HepG2 (cell line): ENCODE measurements at regions not wholly inside any gene's neighbourhood (a gene's known extent, or its start where the extent isn't known, plus 50 kb on each side); places are given as distances from the start of the nearest gene placed in this dataset.

Source experiments
- ATF7-NPFF ChIP-seq: sonication (generic); formaldehyde crosslinking; IDR thresholded peaks from 2 replicates; pipeline ENCODE4 v1.8.1; 2023; ENCODE audit warnings: mild to moderate bottlenecking, low read depth, missing genetic modification reagents, moderate library complexity
- PHF21A ChIP-seq: sonication (generic); formaldehyde crosslinking; IDR thresholded peaks from 2 replicates; pipeline ENCODE4 v1.5.0; 2020; ENCODE audit warnings: mild to moderate bottlenecking, missing genetic modification reagents
- POLR2A ChIP-seq, 2 experiments: IDR thresholded peaks; 2 replicates each; pipeline ENCODE4 v1.6.1; 2011; ENCODE audit warnings: low read depth in 2 of 2, low read length in 2 of 2, mild to moderate bottlenecking in 1 of 2, moderate library complexity in 1 of 2; ENCODE audit not compliant: insufficient read depth in 1 of 2
- POLR2AphosphoS2 ChIP-seq: IDR thresholded peaks from 2 replicates; pipeline ENCODE4 v1.6.1; 2011; ENCODE audit warnings: low read depth, low read length, improper control_type of control experiment
- RAD21 ChIP-seq: fragments of 450-650 bp; formaldehyde crosslinking; IDR thresholded peaks from 2 replicates; pipeline ENCODE4 v1.5.0; 2020; ENCODE audit warnings: mild to moderate bottlenecking
- RARA ChIP-seq: IDR thresholded peaks from 2 replicates; pipeline ENCODE4 v1.6.1; 2016; ENCODE audit warnings: missing genetic modification reagents, missing compliant biosample characterization
- TIGD3 ChIP-seq: sonication (generic); formaldehyde crosslinking; IDR thresholded peaks from 2 replicates; pipeline ENCODE4 v1.5.1; 2020; ENCODE audit warnings: mild to moderate bottlenecking, missing genetic modification reagents, borderline replicate concordance
- ZC3H13 ChIP-seq: sonication (generic); formaldehyde crosslinking; IDR thresholded peaks from 2 replicates; pipeline ENCODE4 v1.8.1; 2023; ENCODE audit warnings: mild to moderate bottlenecking, missing genetic modification reagents, moderate library complexity
- ZMYM3 ChIP-seq: sonication (generic); formaldehyde crosslinking; IDR thresholded peaks from 2 replicates; pipeline ENCODE4 v1.5.1; 2020; ENCODE audit warnings: mild to moderate bottlenecking, missing genetic modification reagents
- ZNF761 ChIP-seq: sonication (generic); formaldehyde crosslinking; conservative IDR thresholded peaks from 2 replicates; pipeline ENCODE4 v1.4.0; 2020; ENCODE audit warnings: mild to moderate bottlenecking, missing genetic modification reagents
- ZNF768 ChIP-seq: sonication (generic); formaldehyde crosslinking; IDR thresholded peaks from 2 replicates; pipeline ENCODE4 v1.4.0; 2020; ENCODE audit warnings: missing genetic modification reagents
- TF ChIP-seq, protein P1 (sequence below): sonication (generic); formaldehyde crosslinking; IDR thresholded peaks from 2 replicates; pipeline ENCODE4 v1.9.0; 2021; ENCODE audit warnings: missing genetic modification reagents, borderline replicate concordance

- TF ChIP-seq RAD21 (CRISPR knock-in tag) (no peak), ATF7-NPFF (CRISPR knock-in tag) (no peak), ZNF768 (CRISPR knock-in tag) (no peak), ZC3H13 (no peak), ZMYM3 (CRISPR knock-in tag) (no peak), RARA (CRISPR knock-in tag) (no peak), POLR2AphosphoS2 (no peak), PHF21A (CRISPR knock-in tag) (no peak), ZNF761 (CRISPR knock-in tag) (no peak), TIGD3 (CRISPR knock-in tag) (no peak), POLR2A (IDR thresholded peaks at IDR 0.05; ENCODE audit: insufficient read depth in 1 of 2, low read depth in 2 of 2, low read length in 2 of 2) (no peak)
- TF ChIP-seq, protein P1, sequence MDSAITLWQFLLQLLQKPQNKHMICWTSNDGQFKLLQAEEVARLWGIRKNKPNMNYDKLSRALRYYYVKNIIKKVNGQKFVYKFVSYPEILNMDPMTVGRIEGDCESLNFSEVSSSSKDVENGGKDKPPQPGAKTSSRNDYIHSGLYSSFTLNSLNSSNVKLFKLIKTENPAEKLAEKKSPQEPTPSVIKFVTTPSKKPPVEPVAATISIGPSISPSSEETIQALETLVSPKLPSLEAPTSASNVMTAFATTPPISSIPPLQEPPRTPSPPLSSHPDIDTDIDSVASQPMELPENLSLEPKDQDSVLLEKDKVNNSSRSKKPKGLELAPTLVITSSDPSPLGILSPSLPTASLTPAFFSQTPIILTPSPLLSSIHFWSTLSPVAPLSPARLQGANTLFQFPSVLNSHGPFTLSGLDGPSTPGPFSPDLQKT (CRISPR knock-in tag), result no peak
Measured at GRCh38 chr16:63907251-63907650, 1214.6 kb downstream of the CDH11 start.
